ENCODE measurements at regions not wholly inside any gene's neighbourhood (a gene's known extent, or its start where the extent isn't known, plus 50 kb on each side); places are given as distances from the start of the nearest gene placed in this dataset.
"Not testable (repeated sequence)": the region's sequence is repeated elsewhere in the genome, so short reads cannot be mapped to it uniquely, and the experiment has no call there.

GRCh38 chr6:74482180-74482579 lies 723.7 kb downstream of the COL12A1 start:
- H3K4me3 ChIP-seq: no peak overlapping the region
- no peaks in the 10 kb centered on the region for H3K27me3 ChIP-seq
- peak in 1 of 2 donors; percentile 29 for DNase-seq
- no peak overlapping the region for H3K27ac ChIP-seq
- H3K4me1 ChIP-seq: peaks cover 0 to 9% (median 0%) of the 10 kb centered on the region in 4 donors
- intact Hi-C loops (cut with DNase I; ENCODE audit: low total_unique reads): no loop called here
- 28 to 61% (median 52%) methylated on average over 1 of the region's 1 CpG for WGBS, 5 donors
- no peaks in the 10 kb centered on the region for H3K36me3 ChIP-seq
- no peaks in the 10 kb centered on the region for H3K9me3 ChIP-seq
- no peak for TF ChIP-seq CTCF (IDR thresholded peaks at IDR 0.05)
- TF ChIP-seq POLR2A (IDR thresholded peaks at IDR 0.05): no peak
- no peak for TF ChIP-seq POLR2AphosphoS5 (IDR thresholded peaks at IDR 0.05)
- TF ChIP-seq EP300 (IDR thresholded peaks at IDR 0.05): no peak

- intact Hi-C loops (cut with DNase I; ENCODE audit: low total_unique reads): no loop called here
- DNase-seq: no peak
- 80 to 92% (median 90%) methylated on average over 2 of the region's 2 CpGs for WGBS, 5 donors
Measured at GRCh38 chr6:74480561-74480960, 725.3 kb downstream of the COL12A1 start.

GRCh38 chr6:74479960-74480359 lies 725.9 kb downstream of the COL12A1 start:
- 88 to 93% (median 88%) methylated on average over 8 of the region's 8 CpGs for whole genome bisulfite sequencing, 5 donors
- TF ChIP-seq CTCF (IDR thresholded peaks at IDR 0.05) (no peak), POLR2A (IDR thresholded peaks at IDR 0.05) (no peak), EP300 (IDR thresholded peaks at IDR 0.05) (no peak), POLR2AphosphoS5 (IDR thresholded peaks at IDR 0.05) (no peak)

More at GRCh38 chr6:74480561-74480960, 725.3 kb downstream of the COL12A1 start:
- Histone ChIP-seq H3K4me3 (no peak overlapping the region), H3K27ac (no peak overlapping the region), H3K9me3 (no peaks in the 10 kb centered on the region), H3K36me3 (no peaks in the 10 kb centered on the region), H3K4me1 (peaks cover 0 to 9% (median 0%) of the 10 kb centered on the region in 4 donors), H3K27me3 (no peaks in the 10 kb centered on the region)
- no peak for TF ChIP-seq POLR2AphosphoS5 (IDR thresholded peaks at IDR 0.05)
- TF ChIP-seq POLR2A (IDR thresholded peaks at IDR 0.05): no peak
- TF ChIP-seq EP300 (IDR thresholded peaks at IDR 0.05): no peak

GRCh38 chr6:74479420-74479819 lies 726.4 kb downstream of the COL12A1 start:
- H3K36me3 ChIP-seq: no peaks in the 10 kb centered on the region
- peaks cover 0 to 2% (median under 1%) of the 10 kb centered on the region in 4 donors for H3K9me3 ChIP-seq
- WGBS, 5 donors: 83 to 91% (median 88%) methylated on average over 4 of the region's 4 CpGs
- peaks cover 0 to 9% (median 0%) of the 10 kb centered on the region in 4 donors for H3K4me1 ChIP-seq
- no peak for TF ChIP-seq POLR2AphosphoS5 (IDR thresholded peaks at IDR 0.05)
- TF ChIP-seq EP300 (IDR thresholded peaks at IDR 0.05): no peak
- TF ChIP-seq CTCF (IDR thresholded peaks at IDR 0.05): no peak
- TF ChIP-seq POLR2A (IDR thresholded peaks at IDR 0.05): no peak
- H3K27ac ChIP-seq: no peak overlapping the region
- no peak overlapping the region for H3K4me3 ChIP-seq
- no peak for DNase-seq
- H3K27me3 ChIP-seq: no peaks in the 10 kb centered on the region
- intact Hi-C loops (cut with DNase I; ENCODE audit: low total_unique reads): no loop called here

More at GRCh38 chr6:74479960-74480359, 725.9 kb downstream of the COL12A1 start:
- DNase-seq: no peak
- Histone ChIP-seq H3K9me3 (no peaks in the 10 kb centered on the region), H3K27me3 (no peaks in the 10 kb centered on the region), H3K36me3 (no peaks in the 10 kb centered on the region), H3K4me3 (no peak overlapping the region), H3K27ac (no peak overlapping the region), H3K4me1 (peaks cover 0 to 9% (median 0%) of the 10 kb centered on the region in 4 donors)
- intact Hi-C loops (cut with DNase I; ENCODE audit: low total_unique reads): no loop called here

- H3K4me3 ChIP-seq; H3K27ac ChIP-seq; H3K36me3 ChIP-seq; H3K27me3 ChIP-seq; H3K9me3 ChIP-seq; DNase-seq; H3K4me1 ChIP-seq; intact Hi-C loops (cut with DNase I; ENCODE audit: low total_unique reads): not testable (repeated sequence)
- WGBS, 5 donors: 90 to 97% (median 95%) methylated on average over 10 of the region's 10 CpGs
Measured at GRCh38 chr6:74474046-74474445, 731.8 kb downstream of the COL12A1 start.

GRCh38 chr6:74468552-74468951 lies 737.3 kb downstream of the COL12A1 start:
- not testable (repeated sequence) for H3K4me3 ChIP-seq
- WGBS, 5 donors: 93 to 97% (median 96%) methylated on average over 14 to 15 of the region's 15 CpGs

More at GRCh38 chr6:74468552-74468951, 737.3 kb downstream of the COL12A1 start:
- H3K27ac ChIP-seq; H3K36me3 ChIP-seq; H3K9me3 ChIP-seq; H3K4me1 ChIP-seq; DNase-seq; intact Hi-C loops (cut with DNase I; ENCODE audit: low total_unique reads); H3K27me3 ChIP-seq: not testable (repeated sequence)

All from stomach (tissue), 8 donors.